Glutamatergic neuron (in vitro differentiated cells): ENCODE measurements at regions not wholly inside any gene's neighbourhood (a gene's known extent, or its start where the extent isn't known, plus 50 kb on each side); places are given as distances from the start of the nearest gene placed in this dataset.

Source experiments
- DNase-seq: peaks from one replicate; pipeline ENCODE4 v3.0.0; 2022
- H3K27ac Mint-ChIP-seq: one replicate; pipeline ENCODE4 v1.8.0; 2020; ENCODE audit warnings: mild to moderate bottlenecking, mixed read lengths, inconsistent platforms; ENCODE audit not compliant: unreplicated experiment
- H3K27me3 Mint-ChIP-seq: one replicate; pipeline ENCODE4 v1.8.0; 2020; ENCODE audit warnings: mild to moderate bottlenecking, moderate library complexity, mixed read lengths, inconsistent platforms; ENCODE audit not compliant: unreplicated experiment
- H3K36me3 Mint-ChIP-seq: one replicate; pipeline ENCODE4 v1.8.0; 2020; ENCODE audit warnings: mild to moderate bottlenecking, mixed read lengths, inconsistent platforms; ENCODE audit not compliant: unreplicated experiment
- H3K4me1 Mint-ChIP-seq: one replicate; pipeline ENCODE4 v1.8.0; 2020; ENCODE audit warnings: mild to moderate bottlenecking, low read depth, mixed read lengths, inconsistent platforms; ENCODE audit not compliant: unreplicated experiment
- H3K4me3 Mint-ChIP-seq: one replicate; pipeline ENCODE4 v1.8.0; 2020; ENCODE audit warnings: mild to moderate bottlenecking, mixed read lengths, inconsistent platforms; ENCODE audit not compliant: unreplicated experiment
- H3K9me3 Mint-ChIP-seq: one replicate; pipeline ENCODE4 v1.8.0; 2020; ENCODE audit warnings: mild to moderate bottlenecking, moderate library complexity, mixed read lengths, inconsistent platforms; ENCODE audit not compliant: unreplicated experiment
- TF ChIP-seq, protein P1 (sequence below): fragments of 200-600 bp; sonication (generic); IDR thresholded peaks from one replicate; pipeline ENCODE4 v1.5.0; 2021; ENCODE audit not compliant: partially characterized antibody, unreplicated experiment

DNA sequence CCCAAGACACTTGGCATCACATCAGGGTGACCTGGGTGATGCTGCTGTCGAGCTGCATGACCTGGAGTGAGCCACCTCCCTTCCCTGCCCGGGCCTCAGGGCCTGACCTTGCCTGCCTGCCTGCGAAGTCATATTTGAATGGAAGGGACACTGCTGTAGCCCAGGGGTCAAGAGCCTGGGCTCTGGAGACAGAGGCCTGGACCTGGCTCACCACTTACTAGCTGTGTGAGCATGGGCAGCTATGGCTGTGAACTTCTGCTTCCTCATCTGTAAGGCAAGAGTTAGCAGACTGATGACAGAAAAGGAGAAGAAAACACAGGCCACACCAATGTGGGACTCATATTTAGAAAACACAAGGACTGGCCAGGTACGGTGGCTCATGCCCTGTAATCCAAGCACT is 118.7 kb downstream of the ZFP36L2 start:
- H3K9me3 Mint-ChIP-seq = peaks cover 2% of the 10 kb centered on the region
- DNase-seq = no peak
- H3K4me1 Mint-ChIP-seq = peaks cover 2% of the 10 kb centered on the region
- TF ChIP-seq, protein P1, sequence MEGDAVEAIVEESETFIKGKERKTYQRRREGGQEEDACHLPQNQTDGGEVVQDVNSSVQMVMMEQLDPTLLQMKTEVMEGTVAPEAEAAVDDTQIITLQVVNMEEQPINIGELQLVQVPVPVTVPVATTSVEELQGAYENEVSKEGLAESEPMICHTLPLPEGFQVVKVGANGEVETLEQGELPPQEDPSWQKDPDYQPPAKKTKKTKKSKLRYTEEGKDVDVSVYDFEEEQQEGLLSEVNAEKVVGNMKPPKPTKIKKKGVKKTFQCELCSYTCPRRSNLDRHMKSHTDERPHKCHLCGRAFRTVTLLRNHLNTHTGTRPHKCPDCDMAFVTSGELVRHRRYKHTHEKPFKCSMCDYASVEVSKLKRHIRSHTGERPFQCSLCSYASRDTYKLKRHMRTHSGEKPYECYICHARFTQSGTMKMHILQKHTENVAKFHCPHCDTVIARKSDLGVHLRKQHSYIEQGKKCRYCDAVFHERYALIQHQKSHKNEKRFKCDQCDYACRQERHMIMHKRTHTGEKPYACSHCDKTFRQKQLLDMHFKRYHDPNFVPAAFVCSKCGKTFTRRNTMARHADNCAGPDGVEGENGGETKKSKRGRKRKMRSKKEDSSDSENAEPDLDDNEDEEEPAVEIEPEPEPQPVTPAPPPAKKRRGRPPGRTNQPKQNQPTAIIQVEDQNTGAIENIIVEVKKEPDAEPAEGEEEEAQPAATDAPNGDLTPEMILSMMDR = no peak
- H3K4me3 Mint-ChIP-seq = no peak overlapping the region
- H3K27ac Mint-ChIP-seq = no peak overlapping the region
- H3K27me3 Mint-ChIP-seq = peaks cover 2% of the 10 kb centered on the region
- H3K36me3 Mint-ChIP-seq = no peaks in the 10 kb centered on the region

DNA sequence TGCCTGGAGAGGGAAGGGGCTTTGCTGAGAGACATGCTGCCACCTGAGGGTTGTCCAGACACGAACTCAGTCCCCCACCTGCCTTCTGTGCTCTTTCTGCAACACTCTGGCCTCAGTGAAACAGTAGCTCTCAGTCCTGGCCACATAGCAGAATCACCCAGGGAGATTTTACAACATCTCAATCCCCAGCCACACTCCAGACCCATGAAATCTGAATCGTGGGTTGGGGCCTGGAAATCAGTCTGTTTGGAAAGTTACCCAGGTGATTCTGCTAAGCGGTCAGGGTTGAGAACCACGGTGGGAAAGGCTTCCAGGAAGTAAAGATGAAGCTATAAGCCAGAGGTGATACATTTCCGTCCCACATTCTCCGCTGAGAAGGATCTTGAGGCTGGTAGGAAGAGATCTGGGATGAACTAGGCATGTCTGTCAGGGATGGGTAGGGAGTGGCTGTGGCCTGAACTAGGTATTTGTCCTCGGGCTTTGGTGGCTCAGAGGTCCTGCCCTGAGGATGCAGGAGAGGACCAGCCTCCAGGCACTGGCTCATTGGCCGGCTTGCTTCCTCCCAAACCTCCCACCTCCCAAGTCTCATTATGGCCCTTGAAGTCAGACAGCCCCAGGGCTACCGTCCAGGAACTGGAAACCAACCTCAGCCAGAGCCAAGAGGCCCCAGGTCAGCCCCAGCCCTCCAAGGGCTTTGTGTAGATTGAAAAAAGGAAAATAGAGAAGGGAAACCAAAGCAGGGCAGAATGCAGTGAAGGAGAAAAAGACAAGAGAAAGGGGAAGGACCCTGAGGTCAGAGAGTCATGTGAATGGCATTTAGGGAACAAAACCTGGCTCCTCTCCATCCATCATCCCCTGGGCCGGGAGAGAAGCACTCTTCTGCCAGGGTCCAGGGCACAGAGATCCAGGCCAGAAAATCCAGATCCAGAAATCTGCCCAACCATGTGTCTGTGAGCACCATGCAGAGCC is 119.6 kb downstream of the ZFP36L2 start:
- no peak overlapping the region for H3K4me3 Mint-ChIP-seq
- no peak overlapping the region for H3K27ac Mint-ChIP-seq
- no peak for DNase-seq
- no peaks in the 10 kb centered on the region for H3K36me3 Mint-ChIP-seq
- H3K4me1 Mint-ChIP-seq = peaks cover 7% of the 10 kb centered on the region
- TF ChIP-seq, protein P1 = no peak
- H3K27me3 Mint-ChIP-seq = peaks cover 2% of the 10 kb centered on the region
- peaks cover 2% of the 10 kb centered on the region for H3K9me3 Mint-ChIP-seq

DNA sequence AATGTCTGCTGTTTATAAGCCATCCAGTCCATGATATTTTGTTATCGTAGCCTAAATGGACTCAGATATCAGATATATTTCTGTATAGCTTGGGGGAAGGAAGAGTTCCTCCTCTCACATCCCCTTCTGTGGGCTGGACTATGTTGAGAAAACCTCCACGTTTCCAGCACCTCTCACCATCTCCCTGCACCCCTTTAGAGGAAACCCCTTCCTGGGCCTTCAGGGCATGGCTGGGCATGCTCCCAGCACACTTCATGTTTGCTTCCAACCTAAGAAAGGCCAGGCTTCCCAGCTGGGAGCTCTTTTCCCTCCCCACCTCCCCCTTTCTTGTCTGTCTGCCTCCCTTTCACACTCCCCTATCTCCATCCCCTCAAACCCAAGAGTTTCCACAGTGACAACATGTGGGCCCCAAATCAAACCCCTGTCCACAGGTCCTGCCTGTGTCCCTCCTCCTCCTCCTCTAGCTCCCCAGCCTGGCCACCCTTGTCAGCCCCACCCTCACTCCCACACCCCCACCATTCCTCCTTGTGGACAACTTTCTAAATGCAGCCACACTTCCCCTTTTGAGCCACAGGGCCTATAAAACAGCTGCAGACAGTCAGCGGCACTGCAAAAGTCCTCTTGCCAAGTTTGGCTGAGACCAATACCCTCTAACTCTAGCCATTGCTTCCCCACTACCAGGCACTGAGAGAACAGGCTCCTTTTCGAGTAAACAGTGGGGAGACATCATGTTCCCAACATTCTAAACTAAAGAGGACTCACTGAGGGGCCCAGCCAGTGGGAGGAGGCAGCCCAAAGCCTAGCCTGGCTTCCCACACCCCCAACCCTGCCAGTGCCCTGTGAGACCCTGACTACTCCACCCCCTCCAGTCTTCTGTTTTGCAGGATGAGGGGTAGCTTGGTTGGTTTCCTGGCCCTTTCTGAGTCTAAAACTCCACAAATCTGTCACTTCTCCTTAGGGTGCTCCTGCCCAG is 120.5 kb downstream of the ZFP36L2 start:
- peaks cover 7% of the 10 kb centered on the region for H3K4me1 Mint-ChIP-seq
- H3K27ac Mint-ChIP-seq = no peak overlapping the region
- no peaks in the 10 kb centered on the region for H3K36me3 Mint-ChIP-seq
- H3K4me3 Mint-ChIP-seq = no peak overlapping the region
- TF ChIP-seq, protein P1 = no peak
- peaks cover 2% of the 10 kb centered on the region for H3K27me3 Mint-ChIP-seq
- DNase-seq = no peak
- H3K9me3 Mint-ChIP-seq = peaks cover 2% of the 10 kb centered on the region

DNA sequence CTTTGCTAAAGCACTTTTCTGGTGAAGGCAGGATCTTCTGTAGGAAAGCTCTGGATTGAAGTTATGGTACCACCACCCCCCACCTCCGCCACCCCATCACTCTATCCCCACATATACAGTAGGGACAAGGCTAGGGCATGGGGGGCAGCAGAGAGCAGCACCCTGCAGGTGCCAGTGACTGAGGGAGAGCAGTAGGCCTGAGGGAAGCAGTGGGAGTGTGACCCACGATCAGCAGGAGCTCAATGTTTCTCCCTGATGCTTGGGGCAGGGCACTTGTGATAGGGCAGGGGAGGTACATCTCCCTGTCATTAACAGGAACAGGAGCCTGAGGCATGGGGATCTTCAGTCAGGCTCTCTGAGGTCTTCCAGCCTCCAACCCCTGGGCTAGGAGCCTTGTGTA is 121.6 kb downstream of the ZFP36L2 start:
- DNase-seq = no peak
- TF ChIP-seq, protein P1 = no peak
- Mint-ChIP-seq H3K9me3 (peaks cover 5% of the 10 kb centered on the region), H3K4me1 (peaks cover 8% of the 10 kb centered on the region), H3K27ac (no peak overlapping the region), H3K27me3 (peaks cover 7% of the 10 kb centered on the region), H3K36me3 (peaks cover 5% of the 10 kb centered on the region), H3K4me3 (no peak overlapping the region)
